K562 (cell line): ENCODE measurements at regions not wholly inside any gene's neighbourhood (a gene's known extent, or its start where the extent isn't known, plus 50 kb on each side); places are given as distances from the start of the nearest gene placed in this dataset.

ENCODE experiments used
- ATAC-seq: fragments of 200-7000 bp; cut with Tn5 transposase; 3 replicates; pipeline ENCODE4 v1.9.1; 2020; ENCODE audit warnings: moderate library complexity
- BruUV-seq: library from RNA; stranded (reverse); fragments of 400-500 nt; replicated peaks from 2 replicates; lab custom pipeline; 2021; lab: Mats Ljungman, UMichigan
- CTCF ChIA-PET: fragments of 300-600 bp; formaldehyde crosslinking; extraction: SDS; loops from one replicate; lab custom pipeline; 2021; ENCODE audit warnings: low intra/inter-chr PET ratio; lab: Yijun Ruan, JAX
- POLR2A ChIA-PET: fragments of 300-600, 350-650 bp; sonication (Branson Sonifier 250); formaldehyde crosslinking; extraction: SDS; loops from one replicate; lab custom pipeline; 2021; ENCODE audit warnings: antibody characterized with exemption, inconsistent platforms; lab: Yijun Ruan, JAX
- DNase-seq, 4 experiments: peaks; one replicate each; pipeline versions ENCODE4 v3.0.0 to v3.0.0-alpha.2; 2011 to 2018; ENCODE audit warnings: low spot score in 3 of 4, mixed read lengths in 3 of 4; ENCODE audit errors: extremely low read depth in 1 of 4
- FAIRE-seq: peaks from 2 replicates; lab custom pipeline; 2011; peaks lifted over from hg19 to GRCh38; lab: Jason Lieb, UNC
- H2AFZ ChIP-seq: 2 replicates; pipeline ENCODE4 v1.6.0; 2011; ENCODE audit warnings: low read depth, low read length, control low read depth, inconsistent platforms
- H3K27ac ChIP-seq: fragments of 200-600 bp; 3 replicates; pipeline ENCODE4 v1.8.0; 2011; ENCODE audit warnings: low read depth, mild to moderate bottlenecking, control low read depth, inconsistent platforms, low read length, moderate library complexity, mixed read lengths; ENCODE audit errors: extremely low read depth
- H3K27me3 ChIP-seq, 2 experiments: fragments of 300-600 bp in 1 of 2; 2 replicates in 1 of 2; 3 replicates in 1 of 2; pipeline versions ENCODE4 v1.6.0 to v1.8.0; 2011; ENCODE audit warnings: inconsistent platforms in 2 of 2, low read length in 2 of 2, mild to moderate bottlenecking in 1 of 2, mixed read lengths in 1 of 2, moderate library complexity in 1 of 2; ENCODE audit not compliant: control insufficient read depth in 2 of 2, insufficient read depth in 2 of 2
- H3K36me3 ChIP-seq: fragments of 300-600 bp; 3 replicates; pipeline ENCODE4 v1.8.0; 2011; ENCODE audit warnings: mild to moderate bottlenecking, low read length, inconsistent platforms; ENCODE audit not compliant: control insufficient read depth, insufficient read depth
- H3K4me1 ChIP-seq, 2 experiments: fragments of 200-600 bp in 1 of 2; replicated peaks in 1 of 2; 2 replicates in 1 of 2; 3 replicates in 1 of 2; pipeline versions ENCODE4 v1.5.1 to v1.8.0; 2011; ENCODE audit warnings: inconsistent platforms in 2 of 2, low read length in 2 of 2, mild to moderate bottlenecking in 1 of 2, mixed read lengths in 1 of 2, moderate library complexity in 1 of 2; ENCODE audit not compliant: control insufficient read depth in 2 of 2, insufficient read depth in 2 of 2
- H3K4me2 ChIP-seq: 2 replicates; pipeline ENCODE4 v1.6.1; 2011; ENCODE audit warnings: low read length, control low read depth, inconsistent platforms, mixed read lengths; ENCODE audit not compliant: insufficient read depth
- H3K4me3 ChIP-seq: fragments of 200-600 bp; sonication (generic), shearing (Covaris generic); 2 replicates; pipeline ENCODE4 v1.5.1; 2016; ENCODE audit warnings: control low read depth, inconsistent platforms
- H3K79me2 ChIP-seq: fragments of 200-600 bp; 3 replicates; pipeline ENCODE4 v1.8.0; 2011; ENCODE audit warnings: low read length, inconsistent platforms; ENCODE audit not compliant: control insufficient read depth, insufficient read depth
- H3K9ac ChIP-seq, 2 experiments: 2 replicates each; pipeline versions ENCODE4 v1.6.0 to v1.6.1; 2011; ENCODE audit warnings: low read depth in 2 of 2, low read length in 2 of 2, control low read depth in 1 of 2, inconsistent platforms in 1 of 2, mild to moderate bottlenecking in 1 of 2, mixed read lengths in 1 of 2; ENCODE audit not compliant: insufficient read depth in 1 of 2
- H3K9me1 ChIP-seq: one replicate; pipeline ENCODE4 v1.6.0; 2011; ENCODE audit warnings: inconsistent platforms, mild to moderate bottlenecking, low read length, moderate library complexity; ENCODE audit not compliant: control insufficient read depth, insufficient read depth
- H3K9me3 ChIP-seq: replicated peaks from 2 replicates; pipeline ENCODE4 v1.5.1; 2011; ENCODE audit warnings: low read depth, low read length, inconsistent platforms; ENCODE audit not compliant: control insufficient read depth, insufficient read depth
- H4K20me1 ChIP-seq: replicated peaks from 2 replicates; pipeline ENCODE4 v1.6.1; 2011; ENCODE audit warnings: low read length, inconsistent platforms, mixed read lengths; ENCODE audit not compliant: control insufficient read depth, insufficient read depth
- CCAR2 ChIP-seq: fragments of 200-400 bp; formaldehyde crosslinking; IDR thresholded peaks from 2 replicates; pipeline ENCODE4 v1.6.1; 2017; ENCODE audit warnings: mild to moderate bottlenecking, low read depth, low read length
- ETS2 ChIP-seq: IDR thresholded peaks from 2 replicates; pipeline ENCODE4 v1.6.1; 2016; ENCODE audit warnings: borderline replicate concordance, missing genetic modification characterization, mild to moderate bottlenecking, moderate library complexity, missing compliant biosample characterization; ENCODE audit not compliant: poor library complexity, severe bottlenecking
- KDM4B ChIP-seq, 2 experiments: fragments of 450-650 bp in 1 of 2; sonication (generic) in 1 of 2; IDR thresholded peaks; 2 replicates each; pipeline ENCODE4 v1.6.1; 2016 to 2017; ENCODE audit warnings: borderline replicate concordance in 2 of 2, antibody characterized with exemption in 1 of 2, low read depth in 1 of 2, mild to moderate bottlenecking in 1 of 2
- MCM5 ChIP-seq: fragments of 450-650 bp; IDR thresholded peaks from 2 replicates; pipeline ENCODE4 v1.6.1; 2016; ENCODE audit warnings: low read depth
- NR3C1 ChIP-seq: sonication (generic); formaldehyde crosslinking; IDR thresholded peaks from 2 replicates; pipeline ENCODE4 v1.8.1; 2022; ENCODE audit warnings: missing genetic modification reagents
- SIN3B ChIP-seq: fragments of 450-650 bp; IDR thresholded peaks from 2 replicates; pipeline ENCODE4 v1.6.1; 2017; ENCODE audit warnings: low read depth, mild to moderate bottlenecking, moderate library complexity
- SLC30A9 ChIP-seq: fragments of 250-450 bp; sonication (Bioruptor Pico); IDR thresholded peaks from 2 replicates; pipeline ENCODE4 v1.8.0; 2022; ENCODE audit warnings: mild to moderate bottlenecking, moderate library complexity
- SNIP1 ChIP-seq: fragments of 450-650 bp; IDR thresholded peaks from 2 replicates; pipeline ENCODE4 v1.7.1; 2017; ENCODE audit warnings: low read depth, mild to moderate bottlenecking
- ZNF184 ChIP-seq: sonication (generic); formaldehyde crosslinking; IDR thresholded peaks from 2 replicates; pipeline ENCODE4 v1.5.0; 2020; ENCODE audit warnings: missing genetic modification reagents
- ZNF24 ChIP-seq: fragments of 450-650 bp; IDR thresholded peaks from 2 replicates; pipeline ENCODE4 v1.6.1; 2016
- whole genome bisulfite sequencing: fragments of 100-300 bp; shearing (Covaris generic); methylation state at CpG from one replicate; pipeline ENCODE4 v1.1.6; 2016; ENCODE audit warnings: low coverage, mixed read lengths; ENCODE audit not compliant: insufficient coverage; ENCODE audit errors: missing lambda C conversion rate; 5-methylcytosine and 5-hydroxymethylcytosine counted together
- in situ Hi-C: fragments of 300-500 bp; cut with MboI; formaldehyde crosslinking; loops from 4 replicates; pipeline ENCODE4 v1.15.0; 2018; ENCODE audit warnings: inconsistent platforms, mixed read lengths
- intact Hi-C: fragments of 100-400 bp; cut with micrococcal nuclease; formaldehyde crosslinking; loops from 2 replicates; pipeline ENCODE4 v1.14.2; 2022
- TF ChIP-seq, protein P1 (sequence below), 3 experiments: fragments of 200-800 bp in 1 of 3; sonication (Bioruptor generic) in 1 of 3; sonication (generic) in 1 of 3; formaldehyde crosslinking in 1 of 3; IDR thresholded peaks; 2 replicates each; pipeline versions ENCODE4 v1.6.1 to v1.8.0; 2016 to 2022; ENCODE audit warnings: mild to moderate bottlenecking in 2 of 3, missing compliant biosample characterization in 2 of 3, missing genetic modification characterization in 2 of 3, missing genetic modification reagents in 1 of 3

DNA sequence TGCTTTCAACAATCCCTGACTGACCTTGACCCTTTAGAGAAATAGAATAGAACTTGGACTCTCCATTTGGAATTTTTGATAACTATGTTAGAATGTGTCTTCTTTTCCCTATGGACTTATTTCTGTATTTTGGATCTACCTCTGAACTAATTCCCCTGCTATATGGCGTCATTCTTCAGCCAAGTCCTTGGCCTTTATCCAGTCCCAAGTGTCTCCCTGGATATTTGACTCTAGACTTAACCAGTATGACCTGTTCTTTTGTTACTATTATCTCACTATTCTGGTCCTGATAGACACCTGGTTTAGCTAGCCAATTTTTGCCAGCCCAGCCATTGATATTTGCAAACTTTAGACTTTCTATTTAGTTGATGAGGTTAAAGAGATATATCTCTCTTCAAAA lies 186.8 kb downstream of the KCNS3 start:
- TF ChIP-seq SLC30A9, result no peak
- no peak for TF ChIP-seq ZNF24
- TF ChIP-seq, protein P1, sequence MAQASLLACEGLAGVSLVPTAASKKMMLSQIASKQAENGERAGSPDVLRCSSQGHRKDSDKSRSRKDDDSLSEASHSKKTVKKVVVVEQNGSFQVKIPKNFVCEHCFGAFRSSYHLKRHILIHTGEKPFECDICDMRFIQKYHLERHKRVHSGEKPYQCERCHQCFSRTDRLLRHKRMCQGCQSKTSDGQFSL (CRISPR knock-in tag; IDR thresholded peaks at IDR 0.05), result no peak
- TF ChIP-seq, protein P1 (tag; IDR thresholded peaks at IDR 0.05), result no peak
- no peak for TF ChIP-seq KDM4B (IDR thresholded peaks at IDR 0.05; ENCODE audit: borderline replicate concordance in 2 of 2, low read depth in 1 of 2)
- TF ChIP-seq SNIP1, result no peak
- no peak for TF ChIP-seq ZNF184 (CRISPR knock-in tag)
- no peak for TF ChIP-seq SIN3B
- TF ChIP-seq CCAR2, result no peak
- TF ChIP-seq NR3C1 (CRISPR knock-in tag), result no peak
- no peak for TF ChIP-seq MCM5
- no peak for TF ChIP-seq ETS2 (tag)
- Histone ChIP-seq H3K36me3 (no peaks in the 10 kb centered on the region), H3K9ac (no peak overlapping the region), H3K27ac (no peak overlapping the region), H3K79me2 (no peaks in the 10 kb centered on the region), H3K4me2 (no peak overlapping the region), H3K9me3 (no peaks in the 10 kb centered on the region), H2AFZ (no peak overlapping the region), H3K4me1 (no peaks in the 10 kb centered on the region), H4K20me1 (no peaks in the 10 kb centered on the region), H3K4me3 (no peak overlapping the region), H3K9me1 (no peaks in the 10 kb centered on the region), H3K27me3 (no peaks in the 10 kb centered on the region)
- intact Hi-C loops, result no loop called here
- ATAC-seq (no peak), DNase-seq (no peak), FAIRE-seq (no peak)
- in situ Hi-C loops, result no loop called here
- ChIA-PET CTCF (no interaction called here), POLR2A (no interaction called here)
- 0% methylated on average over 1 of the region's 1 CpG for WGBS
- no TSS peak for BruUV-seq
